HFF-Myc (cell line): ENCODE measurements at regions not wholly inside any gene's neighbourhood (a gene's known extent, or its start where the extent isn't known, plus 50 kb on each side); places are given as distances from the start of the nearest gene placed in this dataset.

Experiments
- DNase-seq: peaks from one replicate; pipeline ENCODE4 v3.0.0-alpha.2; 2011; ENCODE audit warnings: low read depth; ENCODE audit errors: extremely low read depth
- H3K4me3 ChIP-seq: replicated peaks from 2 replicates; pipeline ENCODE4 v1.5.1; 2011; ENCODE audit warnings: low read depth, mild to moderate bottlenecking, control low read depth, low read length
- CTCF ChIP-seq: IDR thresholded peaks from 2 replicates; pipeline ENCODE4 v1.5.1; 2012; ENCODE audit warnings: mild to moderate bottlenecking, low read depth, low read length, control low read depth; ENCODE audit errors: missing control alignments

- no peak for DNase-seq
- no peak overlapping the region for H3K4me3 ChIP-seq
- TF ChIP-seq CTCF, result no peak
Measured at GRCh38 chr4:24372881-24373280, 211.5 kb downstream of the DHX15 start.

- no peak for TF ChIP-seq CTCF
- no peak overlapping the region for H3K4me3 ChIP-seq
- no peak for DNase-seq
Measured at GRCh38 chr4:24372341-24372740, 212.0 kb downstream of the DHX15 start.

- no peak for DNase-seq
- no peak overlapping the region for H3K4me3 ChIP-seq
- no peak for TF ChIP-seq CTCF
Measured at GRCh38 chr4:24370421-24370820, 213.9 kb downstream of the DHX15 start.

- no peak overlapping the region for H3K4me3 ChIP-seq
- DNase-seq, result no peak
- TF ChIP-seq CTCF, result no peak
Measured at GRCh38 chr4:24369507-24370029, 214.8 kb downstream of the DHX15 start.

- no peak for DNase-seq
- H3K4me3 ChIP-seq, result no peak overlapping the region
- TF ChIP-seq CTCF, result no peak
Measured at GRCh38 chr4:24368801-24369200, 215.6 kb downstream of the DHX15 start.

GRCh38 chr4:24364852-24365251, 219.5 kb downstream of the DHX15 start:
- no peak overlapping the region for H3K4me3 ChIP-seq
- no peak for TF ChIP-seq CTCF
- DNase-seq, result no peak

GRCh38 chr4:24364249-24364648, 220.1 kb downstream of the DHX15 start:
- H3K4me3 ChIP-seq, result no peak overlapping the region
- no peak for DNase-seq
- TF ChIP-seq CTCF, result no peak
